Panc1 (cell line): ENCODE measurements at regions not wholly inside any gene's neighbourhood (a gene's known extent, or its start where the extent isn't known, plus 50 kb on each side); places are given as distances from the start of the nearest gene placed in this dataset.

ENCODE experiments used
- ATAC-seq: fragments of 200-7000 bp; cut with Tn5 transposase; 2 replicates; pipeline ENCODE4 v1.9.1; 2020; ENCODE audit warnings: mild to moderate bottlenecking, moderate library complexity
- BruUV-seq: library from RNA; stranded (reverse); fragments of 400-500 nt; replicated peaks from 2 replicates; lab custom pipeline; 2021; lab: Mats Ljungman, UMichigan
- CTCF ChIA-PET: fragments of 300-600 bp; sonication (Branson Sonifier 250); formaldehyde crosslinking; loops from one replicate; lab custom pipeline; 2022; ENCODE audit warnings: antibody characterized with exemption; lab: Charles Lee
- POLR2A ChIA-PET: fragments of 300-600 bp; sonication (Branson Sonifier 250); formaldehyde crosslinking; loops from one replicate; lab custom pipeline; 2022; ENCODE audit warnings: antibody characterized with exemption; lab: Charles Lee
- DNase-seq: peaks from one replicate; pipeline ENCODE4 v3.0.0-alpha.2; 2010; ENCODE audit warnings: low read depth, low spot score
- H3K27ac ChIP-seq: 2 replicates; pipeline ENCODE4 v1.5.1; 2011; ENCODE audit warnings: mild to moderate bottlenecking, low read length, inconsistent platforms
- H3K27me3 ChIP-seq: fragments of 200-500 bp; sonication (Bioruptor generic); 2 replicates; pipeline ENCODE4 v1.6.0; 2014; ENCODE audit warnings: low read length, inconsistent platforms; ENCODE audit not compliant: control insufficient read depth, insufficient read depth
- H3K36me3 ChIP-seq: fragments of 200-500 bp; sonication (Bioruptor generic); 2 replicates; pipeline ENCODE4 v1.5.1; 2014; ENCODE audit warnings: inconsistent platforms, mild to moderate bottlenecking, low read length, moderate library complexity; ENCODE audit not compliant: control insufficient read depth, insufficient read depth
- H3K4me1 ChIP-seq: 2 replicates; pipeline ENCODE4 v1.5.1; 2011; ENCODE audit warnings: inconsistent platforms, mild to moderate bottlenecking, low read length, moderate library complexity; ENCODE audit not compliant: control insufficient read depth, insufficient read depth
- H3K4me3 ChIP-seq, 2 experiments: 2 replicates each; pipeline ENCODE4 v1.5.1; 2011 to 2012; ENCODE audit warnings: low read depth in 2 of 2, low read length in 2 of 2, mild to moderate bottlenecking in 2 of 2, inconsistent platforms in 1 of 2, moderate library complexity in 1 of 2
- H3K9me3 ChIP-seq: fragments of 200-500 bp; sonication (Bioruptor generic); 2 replicates; pipeline ENCODE4 v1.5.1; 2014; ENCODE audit warnings: low read depth, mild to moderate bottlenecking, inconsistent platforms, low read length, moderate library complexity; ENCODE audit not compliant: control insufficient read depth, insufficient read depth
- CTCF ChIP-seq: fragments of 450-650 bp; IDR thresholded peaks from 2 replicates; pipeline ENCODE4 v1.5.1; 2017; ENCODE audit warnings: mild to moderate bottlenecking
- POLR2AphosphoS5 ChIP-seq: IDR thresholded peaks from 2 replicates; pipeline ENCODE4 v1.6.1; 2012; ENCODE audit warnings: mild to moderate bottlenecking, low read depth, low read length, moderate library complexity
- REST ChIP-seq, 2 experiments: IDR thresholded peaks; 2 replicates each; pipeline ENCODE4 v1.6.1; 2011 to 2012; ENCODE audit warnings: low read depth in 2 of 2, control low read depth in 1 of 2, low read length in 1 of 2, mild to moderate bottlenecking in 1 of 2, moderate library complexity in 1 of 2; ENCODE audit not compliant: insufficient read depth in 1 of 2
- SIN3A ChIP-seq: IDR thresholded peaks from 2 replicates; pipeline ENCODE4 v1.6.1; 2012; ENCODE audit warnings: low read depth, mild to moderate bottlenecking, low read length, moderate library complexity, borderline replicate concordance; ENCODE audit not compliant: insufficient read depth
- TCF7L2 ChIP-seq: IDR thresholded peaks from 2 replicates; pipeline ENCODE4 v1.6.1; 2011; ENCODE audit warnings: mild to moderate bottlenecking, low read depth, low read length, inconsistent platforms
- in situ Hi-C: cut with HindIII; loops from 2 replicates; pipeline ENCODE4 v1.10.0; 2016; ENCODE audit warnings: low sequenced_read_pairs, low pct_unique_long_range_greater_than_20kb
- intact Hi-C: fragments of 100-400 bp; cut with micrococcal nuclease; formaldehyde crosslinking; loops from one replicate; pipeline ENCODE4 v1.10.0; 2022; ENCODE audit not compliant: unreplicated experiment

- in situ Hi-C loops (no loop called here), intact Hi-C loops (no loop called here)
- H3K27me3 ChIP-seq: no peaks in the 10 kb centered on the region
- ATAC-seq (no peak), DNase-seq (no peak)
- H3K4me1 ChIP-seq: no peaks in the 10 kb centered on the region
- H3K27ac ChIP-seq: no peak overlapping the region
- no TSS peak for BruUV-seq
- no peaks in the 10 kb centered on the region for H3K36me3 ChIP-seq
- ChIA-PET POLR2A (no interaction called here), CTCF (no interaction called here)
- TF ChIP-seq SIN3A (no peak), POLR2AphosphoS5 (no peak), TCF7L2 (no peak), CTCF (no peak), REST (IDR thresholded peaks at IDR 0.05; ENCODE audit: insufficient read depth in 1 of 2, low read depth in 2 of 2, low read length in 1 of 2) (no peak)
- H3K4me3 ChIP-seq: no peak overlapping the region
- H3K9me3 ChIP-seq: peaks cover under 1% of the 10 kb centered on the region; the same call in 1 of the 2 replicates
These were observed 169.6 kb upstream of the GADL1 start for GRCh38 chr3:31064021-31064420.

GRCh38 chr3:31065765-31066164 lies 171.3 kb upstream of the GADL1 start:
- TF ChIP-seq REST (IDR thresholded peaks at IDR 0.05; ENCODE audit: insufficient read depth in 1 of 2, low read depth in 2 of 2, low read length in 1 of 2) (no peak), POLR2AphosphoS5 (no peak), SIN3A (no peak), TCF7L2 (no peak), CTCF (no peak)
- DNase-seq: no peak
- POLR2A ChIA-PET: no interaction called here
- intact Hi-C loops (no loop called here), in situ Hi-C loops (no loop called here)
- CTCF ChIA-PET: no interaction called here
- no peak for ATAC-seq
- no peak overlapping the region for H3K27ac ChIP-seq
- no peak overlapping the region for H3K4me3 ChIP-seq
- no peaks in the 10 kb centered on the region for H3K27me3 ChIP-seq
- H3K9me3 ChIP-seq: no peaks in the 10 kb centered on the region
- no peaks in the 10 kb centered on the region for H3K4me1 ChIP-seq
- no TSS peak for BruUV-seq
- H3K36me3 ChIP-seq: no peaks in the 10 kb centered on the region
